ENCODE measurements at regions not wholly inside any gene's neighbourhood (a gene's known extent, or its start where the extent isn't known, plus 50 kb on each side); places are given as distances from the start of the nearest gene placed in this dataset.

- TF ChIP-seq CTCF (IDR thresholded peaks at IDR 0.05) (no peak), POLR2A (IDR thresholded peaks at IDR 0.05) (no peak), POLR2AphosphoS5 (IDR thresholded peaks at IDR 0.05) (no peak)
Observed at GRCh38 chr2:228956701-228957474, 314.2 kb downstream of the PID1 start.
